HepG2 (cell line): ENCODE measurements at regions not wholly inside any gene's neighbourhood (a gene's known extent, or its start where the extent isn't known, plus 50 kb on each side); places are given as distances from the start of the nearest gene placed in this dataset.

Experiments used
- BCL6 ChIP-seq: IDR thresholded peaks from 2 replicates; pipeline ENCODE4 v1.6.1; 2016; ENCODE audit warnings: missing genetic modification reagents, missing compliant biosample characterization
- DNMT1 ChIP-seq: sonication (generic); formaldehyde crosslinking; IDR thresholded peaks from 2 replicates; pipeline ENCODE4 v1.5.1; 2020; ENCODE audit warnings: mild to moderate bottlenecking, missing genetic modification reagents
- MAF1 ChIP-seq: sonication (generic); formaldehyde crosslinking; IDR thresholded peaks from 2 replicates; pipeline ENCODE4 v1.5.0; 2020; ENCODE audit warnings: missing genetic modification reagents, borderline replicate concordance
- MAZ ChIP-seq, 2 experiments: sonication (generic) in 1 of 2; formaldehyde crosslinking in 1 of 2; IDR thresholded peaks; 2 replicates each; pipeline versions ENCODE4 v1.5.0 to v1.6.1; 2012 to 2020; ENCODE audit warnings: low read depth in 2 of 2, mild to moderate bottlenecking in 2 of 2, borderline replicate concordance in 1 of 2, improper control_type of control experiment in 1 of 2, low read length in 1 of 2, missing genetic modification reagents in 1 of 2, moderate library complexity in 1 of 2
- PITX1 ChIP-seq: sonication (generic); formaldehyde crosslinking; IDR thresholded peaks from 2 replicates; pipeline ENCODE4 v1.5.1; 2020; ENCODE audit warnings: mild to moderate bottlenecking, missing genetic modification reagents
- SPEN ChIP-seq: sonication (generic); formaldehyde crosslinking; IDR thresholded peaks from 2 replicates; pipeline ENCODE4 v1.5.1; 2020; ENCODE audit warnings: low read depth, mild to moderate bottlenecking, missing genetic modification reagents
- SRY ChIP-seq: sonication (generic); formaldehyde crosslinking; IDR thresholded peaks from 2 replicates; pipeline ENCODE4 v1.8.0; 2022; ENCODE audit warnings: mild to moderate bottlenecking, missing genetic modification reagents
- TOPORS ChIP-seq: sonication (generic); formaldehyde crosslinking; IDR thresholded peaks from 2 replicates; pipeline ENCODE4 v1.8.0; 2023; ENCODE audit warnings: mild to moderate bottlenecking, missing genetic modification reagents
- ZBTB42 ChIP-seq: sonication (generic); formaldehyde crosslinking; IDR thresholded peaks from 2 replicates; pipeline ENCODE4 v1.5.0; 2020; ENCODE audit warnings: mild to moderate bottlenecking, missing genetic modification reagents
- ZEB1 ChIP-seq: IDR thresholded peaks from 2 replicates; pipeline ENCODE4 v1.6.1; 2012; ENCODE audit warnings: mild to moderate bottlenecking, low read depth, inconsistent platforms; ENCODE audit not compliant: insufficient replicate concordance
- ZNF143 ChIP-seq: sonication (generic); formaldehyde crosslinking; IDR thresholded peaks from 2 replicates; pipeline ENCODE4 v1.4.0; 2020; ENCODE audit warnings: missing genetic modification reagents
- ZNF501 ChIP-seq: sonication (generic); formaldehyde crosslinking; IDR thresholded peaks from 2 replicates; pipeline ENCODE4 v1.5.1; 2020; ENCODE audit warnings: mild to moderate bottlenecking, moderate library complexity, missing genetic modification reagents
- ZNF83 ChIP-seq: sonication (generic); formaldehyde crosslinking; IDR thresholded peaks from 2 replicates; pipeline ENCODE4 v1.4.0; 2020; ENCODE audit warnings: missing genetic modification reagents, mild to moderate bottlenecking, borderline replicate concordance
- TF ChIP-seq, protein P1 (sequence below): sonication (generic); formaldehyde crosslinking; IDR thresholded peaks from 2 replicates; pipeline ENCODE4 v1.4.0; 2020; ENCODE audit warnings: missing genetic modification reagents
- TF ChIP-seq, protein P2 (sequence below), 2 experiments: sonication (generic) in 1 of 2; formaldehyde crosslinking in 1 of 2; IDR thresholded peaks; 2 replicates each; pipeline versions ENCODE4 v1.4.0 to v1.6.1; 2016 to 2020; ENCODE audit warnings: borderline replicate concordance in 1 of 2, low read depth in 1 of 2, mild to moderate bottlenecking in 1 of 2, missing genetic modification reagents in 1 of 2
- TF ChIP-seq, protein P3 (sequence below): sonication (generic); formaldehyde crosslinking; IDR thresholded peaks from 2 replicates; pipeline ENCODE4 v1.4.0; 2020; ENCODE audit warnings: missing genetic modification reagents
- TF ChIP-seq, protein P4 (sequence below): IDR thresholded peaks from 2 replicates; pipeline ENCODE4 v1.6.1; 2012; ENCODE audit warnings: low read length, improper control_type of control experiment
- TF ChIP-seq, protein P5 (sequence below): sonication (generic); formaldehyde crosslinking; IDR thresholded peaks from 2 replicates; pipeline ENCODE4 v1.4.0; 2020; ENCODE audit warnings: missing genetic modification reagents

DNA sequence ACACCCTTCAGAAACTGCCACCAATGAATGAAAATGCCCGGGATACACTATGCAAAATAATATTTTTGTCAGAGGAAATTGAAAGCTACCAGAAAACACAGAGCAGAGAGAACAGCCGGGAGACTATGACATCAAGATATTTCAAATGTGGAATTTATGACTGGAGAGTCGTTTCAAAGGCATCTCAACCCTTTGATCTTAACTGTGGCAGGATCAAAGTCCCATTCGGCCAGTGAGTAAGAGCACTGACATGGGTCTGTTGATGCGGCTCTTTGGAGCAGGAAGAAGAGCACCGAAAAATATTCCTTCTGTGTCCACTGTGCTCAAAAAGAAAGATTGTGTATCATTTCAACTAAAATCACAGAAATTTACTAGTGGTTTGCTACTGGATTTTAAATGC is 201.9 kb downstream of the RFC3 start (continued):
- TF ChIP-seq, protein P1, sequence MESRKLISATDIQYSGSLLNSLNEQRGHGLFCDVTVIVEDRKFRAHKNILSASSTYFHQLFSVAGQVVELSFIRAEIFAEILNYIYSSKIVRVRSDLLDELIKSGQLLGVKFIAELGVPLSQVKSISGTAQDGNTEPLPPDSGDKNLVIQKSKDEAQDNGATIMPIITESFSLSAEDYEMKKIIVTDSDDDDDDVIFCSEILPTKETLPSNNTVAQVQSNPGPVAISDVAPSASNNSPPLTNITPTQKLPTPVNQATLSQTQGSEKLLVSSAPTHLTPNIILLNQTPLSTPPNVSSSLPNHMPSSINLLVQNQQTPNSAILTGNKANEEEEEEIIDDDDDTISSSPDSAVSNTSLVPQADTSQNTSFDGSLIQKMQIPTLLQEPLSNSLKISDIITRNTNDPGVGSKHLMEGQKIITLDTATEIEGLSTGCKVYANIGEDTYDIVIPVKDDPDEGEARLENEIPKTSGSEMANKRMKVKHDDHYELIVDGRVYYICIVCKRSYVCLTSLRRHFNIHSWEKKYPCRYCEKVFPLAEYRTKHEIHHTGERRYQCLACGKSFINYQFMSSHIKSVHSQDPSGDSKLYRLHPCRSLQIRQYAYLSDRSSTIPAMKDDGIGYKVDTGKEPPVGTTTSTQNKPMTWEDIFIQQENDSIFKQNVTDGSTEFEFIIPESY (CRISPR knock-in tag), result no peak
- TF ChIP-seq, protein P2, sequence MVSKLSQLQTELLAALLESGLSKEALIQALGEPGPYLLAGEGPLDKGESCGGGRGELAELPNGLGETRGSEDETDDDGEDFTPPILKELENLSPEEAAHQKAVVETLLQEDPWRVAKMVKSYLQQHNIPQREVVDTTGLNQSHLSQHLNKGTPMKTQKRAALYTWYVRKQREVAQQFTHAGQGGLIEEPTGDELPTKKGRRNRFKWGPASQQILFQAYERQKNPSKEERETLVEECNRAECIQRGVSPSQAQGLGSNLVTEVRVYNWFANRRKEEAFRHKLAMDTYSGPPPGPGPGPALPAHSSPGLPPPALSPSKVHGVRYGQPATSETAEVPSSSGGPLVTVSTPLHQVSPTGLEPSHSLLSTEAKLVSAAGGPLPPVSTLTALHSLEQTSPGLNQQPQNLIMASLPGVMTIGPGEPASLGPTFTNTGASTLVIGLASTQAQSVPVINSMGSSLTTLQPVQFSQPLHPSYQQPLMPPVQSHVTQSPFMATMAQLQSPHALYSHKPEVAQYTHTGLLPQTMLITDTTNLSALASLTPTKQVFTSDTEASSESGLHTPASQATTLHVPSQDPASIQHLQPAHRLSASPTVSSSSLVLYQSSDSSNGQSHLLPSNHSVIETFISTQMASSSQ (IDR thresholded peaks at IDR 0.05; ENCODE audit: low read depth), result peak; percentile 30; the same call in 1 of the 2 replicates
- TF ChIP-seq, protein P2 (CRISPR knock-in tag; IDR thresholded peaks at IDR 0.05; ENCODE audit: borderline replicate concordance), result no peak
- TF ChIP-seq ZNF501, result no peak
- TF ChIP-seq, protein P3, sequence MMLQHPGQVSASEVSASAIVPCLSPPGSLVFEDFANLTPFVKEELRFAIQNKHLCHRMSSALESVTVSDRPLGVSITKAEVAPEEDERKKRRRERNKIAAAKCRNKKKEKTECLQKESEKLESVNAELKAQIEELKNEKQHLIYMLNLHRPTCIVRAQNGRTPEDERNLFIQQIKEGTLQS, result peak; percentile 73
- no peak for TF ChIP-seq ZNF83 (CRISPR knock-in tag)
- TF ChIP-seq ZNF143, result no peak
- no peak for TF ChIP-seq ZEB1
- TF ChIP-seq ZBTB42 (CRISPR knock-in tag), result no peak
- no peak for TF ChIP-seq SPEN (CRISPR knock-in tag)
- TF ChIP-seq, protein P4, sequence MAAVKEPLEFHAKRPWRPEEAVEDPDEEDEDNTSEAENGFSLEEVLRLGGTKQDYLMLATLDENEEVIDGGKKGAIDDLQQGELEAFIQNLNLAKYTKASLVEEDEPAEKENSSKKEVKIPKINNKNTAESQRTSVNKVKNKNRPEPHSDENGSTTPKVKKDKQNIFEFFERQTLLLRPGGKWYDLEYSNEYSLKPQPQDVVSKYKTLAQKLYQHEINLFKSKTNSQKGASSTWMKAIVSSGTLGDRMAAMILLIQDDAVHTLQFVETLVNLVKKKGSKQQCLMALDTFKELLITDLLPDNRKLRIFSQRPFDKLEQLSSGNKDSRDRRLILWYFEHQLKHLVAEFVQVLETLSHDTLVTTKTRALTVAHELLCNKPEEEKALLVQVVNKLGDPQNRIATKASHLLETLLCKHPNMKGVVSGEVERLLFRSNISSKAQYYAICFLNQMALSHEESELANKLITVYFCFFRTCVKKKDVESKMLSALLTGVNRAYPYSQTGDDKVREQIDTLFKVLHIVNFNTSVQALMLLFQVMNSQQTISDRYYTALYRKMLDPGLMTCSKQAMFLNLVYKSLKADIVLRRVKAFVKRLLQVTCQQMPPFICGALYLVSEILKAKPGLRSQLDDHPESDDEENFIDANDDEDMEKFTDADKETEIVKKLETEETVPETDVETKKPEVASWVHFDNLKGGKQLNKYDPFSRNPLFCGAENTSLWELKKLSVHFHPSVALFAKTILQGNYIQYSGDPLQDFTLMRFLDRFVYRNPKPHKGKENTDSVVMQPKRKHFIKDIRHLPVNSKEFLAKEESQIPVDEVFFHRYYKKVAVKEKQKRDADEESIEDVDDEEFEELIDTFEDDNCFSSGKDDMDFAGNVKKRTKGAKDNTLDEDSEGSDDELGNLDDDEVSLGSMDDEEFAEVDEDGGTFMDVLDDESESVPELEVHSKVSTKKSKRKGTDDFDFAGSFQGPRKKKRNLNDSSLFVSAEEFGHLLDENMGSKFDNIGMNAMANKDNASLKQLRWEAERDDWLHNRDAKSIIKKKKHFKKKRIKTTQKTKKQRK, result no peak
- no peak for TF ChIP-seq DNMT1
- TF ChIP-seq, protein P5, sequence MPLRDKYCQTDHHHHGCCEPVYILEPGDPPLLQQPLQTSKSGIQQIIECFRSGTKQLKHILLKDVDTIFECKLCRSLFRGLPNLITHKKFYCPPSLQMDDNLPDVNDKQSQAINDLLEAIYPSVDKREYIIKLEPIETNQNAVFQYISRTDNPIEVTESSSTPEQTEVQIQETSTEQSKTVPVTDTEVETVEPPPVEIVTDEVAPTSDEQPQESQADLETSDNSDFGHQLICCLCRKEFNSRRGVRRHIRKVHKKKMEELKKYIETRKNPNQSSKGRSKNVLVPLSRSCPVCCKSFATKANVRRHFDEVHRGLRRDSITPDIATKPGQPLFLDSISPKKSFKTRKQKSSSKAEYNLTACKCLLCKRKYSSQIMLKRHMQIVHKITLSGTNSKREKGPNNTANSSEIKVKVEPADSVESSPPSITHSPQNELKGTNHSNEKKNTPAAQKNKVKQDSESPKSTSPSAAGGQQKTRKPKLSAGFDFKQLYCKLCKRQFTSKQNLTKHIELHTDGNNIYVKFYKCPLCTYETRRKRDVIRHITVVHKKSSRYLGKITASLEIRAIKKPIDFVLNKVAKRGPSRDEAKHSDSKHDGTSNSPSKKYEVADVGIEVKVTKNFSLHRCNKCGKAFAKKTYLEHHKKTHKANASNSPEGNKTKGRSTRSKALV (CRISPR knock-in tag), result no peak
- no peak for TF ChIP-seq TOPORS (CRISPR knock-in tag)
- TF ChIP-seq PITX1, result peak; percentile 32; the same call in 1 of the 2 replicates
- TF ChIP-seq MAZ (IDR thresholded peaks at IDR 0.05; ENCODE audit: borderline replicate concordance, low read depth, low read length), result no peak
- no peak for TF ChIP-seq MAZ (CRISPR knock-in tag; IDR thresholded peaks at IDR 0.05; ENCODE audit: low read depth)
- TF ChIP-seq BCL6 (CRISPR knock-in tag), result peak; percentile 79
- no peak for TF ChIP-seq MAF1
- TF ChIP-seq SRY, result no peak
